SH-SY5Y (cell line): ENCODE measurements at regions not wholly inside any gene's neighbourhood (a gene's known extent, or its start where the extent isn't known, plus 50 kb on each side); places are given as distances from the start of the nearest gene placed in this dataset.

Experiments used
- GATA2 ChIP-seq: IDR thresholded peaks from 2 replicates; pipeline ENCODE4 v1.6.1; 2011; ENCODE audit warnings: mild to moderate bottlenecking, low read depth, low read length
- GATA3 ChIP-seq: IDR thresholded peaks from 2 replicates; pipeline ENCODE4 v1.6.1; 2011; ENCODE audit warnings: low read depth, mild to moderate bottlenecking, low read length, moderate library complexity

DNA sequence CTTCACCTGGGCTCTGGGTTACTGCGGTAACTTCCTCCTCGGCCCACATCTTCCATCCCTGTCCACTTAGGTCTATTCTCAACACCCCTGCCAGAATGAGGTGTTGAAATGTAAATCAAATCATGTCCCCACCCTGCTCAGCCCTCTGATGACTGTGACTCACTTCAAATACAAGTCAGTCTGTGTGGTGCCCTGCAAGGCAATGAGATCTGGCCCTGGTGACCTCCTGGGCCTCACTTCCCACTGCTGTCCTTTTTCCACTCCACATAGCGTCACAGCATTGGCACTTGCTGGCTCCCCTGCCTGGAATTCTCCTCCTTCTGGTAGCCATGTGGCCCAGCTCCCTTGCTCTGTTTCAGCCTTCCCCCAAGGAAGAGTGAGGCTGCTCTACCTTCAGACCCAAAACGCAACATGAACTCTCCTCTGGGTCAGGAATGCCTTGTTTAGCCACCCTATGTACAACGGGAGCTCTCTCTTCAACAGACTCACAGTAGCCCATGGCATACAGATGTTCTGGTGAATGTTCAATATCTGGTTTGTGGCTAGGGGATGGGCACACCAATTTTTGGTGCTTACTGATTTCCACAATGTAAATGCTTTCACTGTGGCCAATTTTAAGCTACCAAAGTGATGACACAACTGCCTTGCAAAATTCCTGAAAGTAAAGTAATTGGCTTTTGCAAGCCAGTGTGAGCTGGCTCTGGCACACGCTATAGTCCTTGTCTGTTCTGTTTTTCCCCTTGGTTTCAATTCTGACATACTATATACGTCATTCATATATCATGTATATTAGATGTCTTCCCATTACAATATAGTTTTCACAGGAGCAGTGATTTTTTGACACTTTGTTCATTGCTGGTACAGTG lies 550.3 kb upstream of the HS6ST1 start:
- TF ChIP-seq GATA3 = no peak
- no peak for TF ChIP-seq GATA2

DNA sequence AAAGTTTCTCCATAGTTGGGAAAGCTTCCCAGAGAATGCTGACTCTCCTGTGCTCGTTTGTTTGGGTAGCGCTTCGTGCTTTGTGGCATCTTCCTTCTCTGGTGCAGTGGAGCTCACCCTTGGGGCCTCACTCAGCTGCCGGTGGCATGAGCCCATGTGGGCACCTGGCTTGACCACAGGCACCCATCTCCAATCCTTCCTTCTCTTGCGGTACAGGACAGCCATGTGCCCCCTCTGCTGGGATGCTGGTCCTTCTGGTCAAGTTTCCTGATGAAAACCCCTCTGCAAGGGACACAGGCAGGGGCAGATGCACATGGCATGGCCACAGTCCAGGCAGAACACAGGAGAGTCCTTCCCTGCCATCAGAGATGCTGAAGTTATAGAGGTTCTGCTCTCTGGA lies 555.9 kb upstream of the HS6ST1 start:
- TF ChIP-seq GATA2 (no peak), GATA3 (no peak)

DNA sequence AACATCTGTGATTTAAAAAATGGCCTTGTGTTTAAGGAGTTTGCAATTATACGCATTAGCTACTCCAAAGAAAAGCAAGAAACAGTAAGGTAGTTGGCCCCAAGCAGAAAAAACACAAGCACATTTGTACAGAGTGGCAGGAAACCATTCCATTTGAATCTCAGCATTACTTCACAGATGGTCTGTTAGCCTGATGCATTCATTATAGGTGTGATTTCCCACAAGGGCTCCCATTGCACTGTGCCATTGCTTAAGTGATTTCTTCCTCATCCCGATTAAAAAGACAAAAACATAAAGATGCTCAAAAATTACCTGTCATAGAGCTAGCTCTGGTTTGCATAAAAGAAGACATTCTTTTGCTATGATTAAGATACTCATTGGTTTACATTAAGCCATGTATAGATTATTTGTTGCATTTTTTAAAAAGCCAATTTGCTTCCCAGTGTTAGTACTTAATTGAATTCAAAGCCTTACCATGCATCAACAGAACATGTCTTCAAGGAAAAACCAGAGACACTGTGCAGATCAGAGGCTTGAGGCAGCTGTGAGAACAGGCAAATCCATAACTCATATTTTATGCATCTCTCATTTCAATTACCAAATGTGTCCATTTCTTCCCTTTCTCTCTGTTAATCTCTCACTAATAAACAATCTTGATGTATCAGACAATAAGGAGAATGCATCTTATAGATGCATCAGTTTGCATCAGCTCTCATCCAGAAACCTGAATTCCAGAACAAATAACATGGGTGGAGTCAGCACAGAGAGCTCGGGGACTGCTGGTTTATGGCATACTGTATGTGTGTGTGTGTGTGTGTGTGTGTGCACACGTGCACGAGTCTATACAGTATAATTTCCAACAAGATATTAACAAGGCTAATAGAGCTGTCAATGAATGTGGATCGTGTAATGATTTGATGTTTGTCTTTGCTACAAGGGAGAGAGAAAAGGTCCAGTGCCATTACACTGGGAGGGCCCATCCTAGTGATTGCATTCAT lies 558.6 kb upstream of the HS6ST1 start:
- TF ChIP-seq GATA3 (no peak), GATA2 (no peak)

DNA sequence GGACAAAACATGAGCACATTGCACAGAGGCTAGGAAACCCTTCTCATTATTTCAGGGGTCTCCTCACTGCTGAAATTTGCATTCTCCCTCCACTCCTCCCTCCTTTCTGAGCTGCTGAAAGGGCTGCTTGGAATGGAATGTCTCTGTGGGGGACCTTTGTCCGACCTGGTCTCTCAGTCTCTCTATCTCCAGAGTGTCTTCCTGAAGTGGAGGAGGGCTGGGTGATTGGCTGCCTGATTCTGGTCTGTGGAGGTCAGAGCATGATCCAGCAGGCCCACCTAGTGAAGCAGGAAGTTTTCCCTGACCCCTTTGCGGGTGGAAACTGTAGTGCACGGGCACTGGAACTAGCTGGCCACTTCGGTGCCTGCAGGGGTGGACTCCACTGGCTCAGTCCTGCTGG lies 560.5 kb upstream of the HS6ST1 start:
- TF ChIP-seq GATA2 (no peak), GATA3 (no peak)

DNA sequence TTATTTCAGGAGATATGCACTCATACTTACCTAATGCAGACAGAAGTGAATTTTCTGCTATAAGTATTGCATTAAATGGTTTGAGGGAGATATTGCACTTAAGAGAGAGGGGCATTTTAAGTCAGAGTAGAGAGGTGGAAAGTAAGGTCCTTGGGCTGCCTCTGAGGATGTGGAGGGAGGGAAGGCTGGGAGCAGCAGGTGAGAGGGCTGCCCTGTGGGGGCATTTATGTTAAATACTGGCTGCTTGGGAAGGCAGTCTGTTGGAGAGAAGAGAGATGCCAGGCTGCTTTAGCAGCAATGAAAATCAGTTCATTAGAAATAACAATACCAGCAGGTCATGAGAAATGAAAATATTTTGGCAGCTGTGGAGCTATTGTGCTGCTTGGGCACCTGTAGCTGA lies 576.2 kb upstream of the HS6ST1 start:
- no peak for TF ChIP-seq GATA3
- TF ChIP-seq GATA2 = no peak

DNA sequence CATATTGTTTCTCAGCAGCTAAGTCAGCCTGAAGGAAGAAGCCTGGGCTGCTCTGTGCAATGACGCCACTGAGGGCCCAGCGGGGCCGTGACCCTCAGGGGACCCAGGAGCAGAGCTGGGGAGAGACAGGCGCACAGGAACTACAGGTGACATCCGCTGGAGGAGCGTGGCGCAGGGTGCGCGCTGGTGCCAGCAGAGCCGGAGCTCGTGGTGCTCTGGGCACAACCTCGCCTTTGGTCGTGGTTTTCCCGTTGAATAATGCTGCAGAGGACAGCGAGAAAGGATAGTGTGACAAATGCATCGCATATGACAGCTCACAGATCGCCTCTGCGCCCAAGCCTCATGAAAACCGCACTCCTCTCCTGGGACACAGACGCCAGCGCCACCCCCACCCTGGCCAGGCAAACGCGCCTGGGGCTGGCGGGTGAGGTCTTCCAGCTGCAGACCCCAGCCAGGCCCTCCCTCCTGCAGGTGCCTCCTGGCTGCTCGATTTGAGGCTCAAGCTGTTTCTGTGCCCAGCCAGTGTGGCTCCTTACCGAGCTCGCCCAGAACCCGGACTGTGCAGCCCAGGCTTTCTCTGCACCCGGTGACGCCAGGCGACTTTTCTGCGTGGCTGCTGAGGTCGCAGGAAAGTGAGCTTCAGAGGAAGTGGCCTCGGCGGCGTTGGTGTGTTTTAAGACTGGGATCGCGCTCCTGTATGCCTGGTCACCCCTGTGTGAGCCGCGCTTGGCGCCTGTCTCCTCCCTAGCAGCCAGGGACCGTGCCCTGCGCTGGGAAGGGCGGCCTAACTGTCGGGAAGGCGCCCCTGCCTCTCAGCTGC lies 583.1 kb upstream of the HS6ST1 start:
- TF ChIP-seq GATA2 = no peak
- TF ChIP-seq GATA3 = no peak

GRCh38 chr2:128903637-128904036 lies 585.0 kb upstream of the HS6ST1 start:
- TF ChIP-seq GATA2 = no peak

- no peak for TF ChIP-seq GATA2
- no peak for TF ChIP-seq GATA3
These were observed 592.6 kb upstream of the HS6ST1 start for GRCh38 chr2:128911276-128911675.

DNA sequence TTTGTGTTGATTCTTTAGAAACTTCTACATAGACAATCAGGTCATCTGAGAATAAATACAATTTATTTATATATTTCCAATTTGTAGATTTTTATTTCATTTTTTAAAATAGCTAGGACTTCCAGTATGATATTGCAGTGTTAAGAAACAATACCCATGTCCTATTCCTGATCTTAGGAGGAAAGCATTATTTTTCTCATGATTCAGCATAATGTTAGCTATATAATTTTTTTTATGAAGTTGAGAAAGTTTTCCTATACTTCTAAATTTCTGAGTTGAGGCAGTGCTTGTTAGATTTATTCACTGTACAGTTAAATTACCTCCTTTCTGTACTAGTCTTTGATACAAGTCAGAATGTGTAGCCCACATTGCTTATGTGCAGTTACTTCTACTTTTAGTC lies 595.7 kb upstream of the HS6ST1 start:
- TF ChIP-seq GATA2 = no peak
- no peak for TF ChIP-seq GATA3

- TF ChIP-seq GATA2 (no peak), GATA3 (no peak)
These were observed 603.1 kb upstream of the HS6ST1 start for GRCh38 chr2:128921751-128922150.

DNA sequence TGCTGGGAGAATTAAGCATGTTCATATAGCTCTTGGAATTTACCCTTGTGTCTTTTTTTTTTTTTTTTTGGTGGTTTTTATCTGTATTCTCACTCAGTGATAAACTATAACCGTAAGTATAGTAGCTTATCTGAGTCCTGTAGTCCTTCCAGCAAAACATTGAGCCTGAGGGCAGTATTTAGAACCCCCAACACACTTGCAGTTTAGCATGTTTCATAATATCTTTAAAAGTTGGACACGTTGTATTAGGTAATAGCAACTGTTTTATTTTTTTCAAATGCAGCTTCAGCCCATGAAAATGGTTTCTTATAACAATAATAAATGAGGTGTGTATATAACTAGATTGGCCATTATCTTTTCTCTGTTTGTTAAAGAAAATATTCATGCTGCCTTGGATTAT lies 603.5 kb upstream of the HS6ST1 start:
- TF ChIP-seq GATA2 (no peak), GATA3 (no peak)

- TF ChIP-seq GATA3 (no peak), GATA2 (no peak)
These were observed 607.0 kb upstream of the HS6ST1 start for GRCh38 chr2:128925631-128926030.

GRCh38 chr2:128930101-128930500 lies 611.4 kb upstream of the HS6ST1 start:
- TF ChIP-seq GATA2 (no peak), GATA3 (no peak)

DNA sequence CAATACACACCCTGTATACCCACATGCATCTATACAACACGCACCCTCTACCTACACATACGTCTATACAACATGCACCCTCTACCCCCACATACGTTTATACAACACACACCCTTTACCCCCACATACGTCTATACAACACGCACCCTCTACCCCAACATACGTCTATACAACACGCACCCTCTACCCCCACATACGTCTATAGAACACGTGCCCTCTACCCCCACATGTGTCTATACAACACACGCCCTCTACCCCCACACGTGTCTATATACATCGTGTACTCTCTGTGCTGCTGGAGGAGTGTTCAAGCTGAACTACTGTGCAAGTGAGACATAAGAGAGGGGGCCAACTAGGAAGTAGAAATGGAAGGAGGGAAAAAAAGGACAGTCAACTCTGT lies 621.7 kb upstream of the HS6ST1 start:
- TF ChIP-seq GATA2 (no peak), GATA3 (no peak)
